HG03066 (cell line): ENCODE measurements at regions not wholly inside any gene's neighbourhood (a gene's known extent, or its start where the extent isn't known, plus 50 kb on each side); places are given as distances from the start of the nearest gene placed in this dataset.

Source experiments
- ATAC-seq: cut with Tn5 transposase; IDR thresholded peaks from one replicate; pipeline ENCODE4 v1.9.1; 2021; ENCODE audit warnings: low read depth; ENCODE audit not compliant: unreplicated experiment

DNA sequence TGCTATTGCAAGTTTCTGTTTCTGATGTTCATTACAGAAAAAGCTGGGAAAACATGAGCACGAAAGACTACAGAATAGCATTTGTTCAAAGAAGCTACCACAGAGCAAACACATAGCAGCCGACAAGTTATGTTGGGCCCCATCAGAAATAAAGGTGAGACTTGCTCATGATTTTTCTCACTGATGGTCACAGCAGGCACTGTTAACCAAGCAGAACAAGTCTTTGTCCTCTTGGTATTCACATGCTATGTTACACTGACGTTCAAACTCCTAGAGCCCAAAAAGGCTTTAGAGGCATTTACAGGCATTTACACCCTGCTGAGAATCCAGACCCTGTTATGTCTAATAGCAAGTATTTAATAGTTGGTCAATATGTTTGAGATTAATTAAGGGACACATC lies 235.0 kb upstream of the HNMT start:
- ATAC-seq: no peak

- no peak for ATAC-seq
Observed at GRCh38 chr2:137737559-137737958, 226.7 kb upstream of the HNMT start.

DNA sequence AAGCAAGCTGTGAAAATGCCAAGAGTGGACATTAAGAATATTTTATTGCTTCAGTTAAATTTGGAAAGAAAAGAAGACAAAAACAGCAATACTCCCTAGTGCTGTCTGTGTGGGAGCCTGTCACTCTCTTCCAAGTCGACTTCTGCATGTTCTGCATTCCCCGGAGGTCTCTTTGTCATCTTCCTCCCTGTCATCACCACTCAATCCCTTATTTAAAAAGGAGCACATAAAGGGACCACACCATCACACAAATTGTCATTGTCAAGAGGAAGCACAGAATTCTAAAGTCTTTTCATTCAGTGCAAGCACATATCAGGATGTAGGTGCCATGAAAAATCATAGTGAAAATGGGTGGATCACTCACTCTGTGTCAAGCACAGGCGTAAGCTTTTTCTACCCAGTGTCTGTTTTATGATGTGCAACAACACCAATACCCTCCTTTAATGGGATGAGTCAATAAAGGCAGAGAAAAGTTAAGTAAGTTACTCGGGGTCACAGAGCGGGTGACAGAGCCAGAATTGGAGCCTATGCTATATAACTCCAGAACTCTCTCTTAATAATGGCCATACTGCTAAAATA lies 222.4 kb upstream of the HNMT start:
- ATAC-seq: no peak

DNA sequence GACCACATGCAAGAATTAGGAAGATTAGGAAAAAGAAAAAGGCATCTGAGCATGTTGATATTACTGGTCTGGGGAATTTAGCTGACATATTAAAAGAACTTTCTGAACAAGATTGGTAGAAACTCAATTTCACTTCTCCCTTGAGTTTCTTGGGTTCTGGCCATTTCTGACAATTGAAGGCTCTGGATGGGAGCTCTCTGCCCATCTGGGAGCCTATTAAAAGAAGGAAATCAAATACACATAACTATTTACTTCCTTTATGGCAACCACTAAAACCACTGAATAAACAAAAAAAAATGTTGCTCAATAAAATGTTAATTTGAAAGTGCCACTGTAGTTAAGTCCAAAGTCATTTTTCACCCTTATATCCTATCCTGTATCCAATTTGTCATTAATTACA lies 216.8 kb upstream of the HNMT start:
- ATAC-seq: no peak

DNA sequence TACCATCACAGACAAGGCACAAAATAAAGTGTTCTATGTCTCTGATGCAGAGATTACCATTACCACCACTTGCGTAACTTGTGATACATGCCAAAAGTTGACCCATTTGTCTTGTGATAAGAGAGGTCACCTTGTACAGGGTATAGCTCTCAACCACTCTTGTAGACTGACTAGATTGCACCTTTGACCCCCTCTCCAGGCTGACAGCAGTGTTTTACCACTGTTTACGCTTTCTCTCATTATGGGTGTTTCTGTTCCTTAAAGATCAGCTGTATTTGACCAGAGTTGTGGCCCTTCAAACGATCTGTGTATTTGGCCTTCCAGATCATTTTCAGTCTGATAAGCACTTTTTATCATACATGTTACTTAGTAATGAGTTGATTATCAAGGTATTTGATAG lies 215.7 kb upstream of the HNMT start:
- ATAC-seq: no peak

GRCh38 chr2:137764646-137765045 lies 199.6 kb upstream of the HNMT start:
- ATAC-seq: no peak

DNA sequence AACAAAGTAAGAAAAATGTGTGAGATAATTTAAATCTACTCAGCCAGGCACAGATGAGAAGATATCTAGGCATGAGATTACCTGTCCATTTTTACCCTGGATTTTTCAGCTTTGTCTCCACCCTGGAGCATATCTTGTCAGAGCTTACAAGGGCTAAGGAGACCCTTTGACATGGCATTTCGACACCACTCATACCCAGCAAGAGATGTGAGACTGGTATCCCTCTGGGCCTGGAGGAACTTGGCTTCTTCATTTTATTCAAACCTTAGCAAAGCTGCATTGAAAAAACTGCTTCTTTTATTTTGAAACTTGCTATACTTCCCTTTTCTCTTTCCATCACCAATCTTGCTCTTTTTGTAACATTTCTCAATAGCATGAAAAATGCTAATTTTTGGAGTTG lies 194.9 kb upstream of the HNMT start:
- ATAC-seq: no peak

DNA sequence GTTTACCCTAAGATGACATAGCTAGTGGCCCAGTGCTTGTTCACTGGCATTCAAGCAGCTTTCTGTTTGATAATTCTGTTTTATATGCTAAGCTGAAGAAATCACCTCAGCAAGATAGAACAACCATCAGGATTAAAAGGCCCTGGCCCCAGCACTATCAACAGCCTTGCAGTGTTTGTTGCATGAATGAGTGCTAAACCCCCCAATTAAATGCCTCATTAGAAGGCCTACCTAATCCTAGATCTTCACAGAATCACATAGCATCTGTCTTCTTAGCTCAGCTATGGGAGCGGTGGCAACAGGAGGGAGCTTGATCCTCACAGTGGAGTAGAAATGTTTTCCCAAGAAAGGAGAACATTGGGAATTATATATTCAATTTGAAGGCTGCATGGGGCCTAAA lies 194.1 kb upstream of the HNMT start:
- ATAC-seq: no peak

DNA sequence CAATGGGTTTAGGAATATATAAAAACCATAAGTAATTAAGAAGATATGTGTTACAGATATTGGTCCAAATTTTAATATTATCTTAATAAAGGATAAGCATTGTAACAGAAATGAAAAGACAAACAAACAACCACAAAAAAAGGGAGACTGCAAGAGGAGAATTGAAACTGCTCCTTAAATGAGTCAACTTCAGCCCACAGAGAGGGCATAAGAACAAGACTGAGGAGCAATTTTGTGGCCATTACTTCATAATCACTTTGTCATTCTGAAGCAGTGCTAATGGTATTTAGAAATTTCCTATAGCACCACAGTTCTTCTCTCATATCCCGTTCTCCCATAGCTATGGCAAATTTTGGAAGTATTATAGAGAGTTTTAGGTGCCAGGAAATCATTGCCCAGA lies 193.2 kb upstream of the HNMT start:
- no peak for ATAC-seq

DNA sequence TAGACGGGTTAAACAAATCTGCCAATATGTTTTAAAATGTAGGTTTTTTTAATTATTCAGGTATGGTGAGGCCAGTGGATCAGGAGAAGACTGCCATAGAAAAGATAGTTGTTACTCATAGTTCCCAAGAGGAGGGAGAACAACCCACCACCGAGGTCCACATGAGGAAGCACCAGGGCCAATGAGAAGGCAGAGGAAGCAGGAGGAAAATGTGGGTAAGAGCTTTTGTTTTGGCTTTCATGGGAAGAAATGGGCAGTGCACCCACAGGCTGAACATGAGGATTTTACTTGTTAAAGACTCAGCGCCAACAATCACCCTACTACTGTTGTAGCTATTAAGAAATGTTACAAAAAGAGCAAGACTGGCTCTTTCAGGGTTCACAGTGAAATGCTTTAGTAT lies 191.8 kb upstream of the HNMT start:
- no peak for ATAC-seq

GRCh38 chr2:137775529-137775928 lies 188.7 kb upstream of the HNMT start:
- no peak for ATAC-seq

GRCh38 chr2:137776697-137777096 lies 187.6 kb upstream of the HNMT start:
- ATAC-seq: no peak

DNA sequence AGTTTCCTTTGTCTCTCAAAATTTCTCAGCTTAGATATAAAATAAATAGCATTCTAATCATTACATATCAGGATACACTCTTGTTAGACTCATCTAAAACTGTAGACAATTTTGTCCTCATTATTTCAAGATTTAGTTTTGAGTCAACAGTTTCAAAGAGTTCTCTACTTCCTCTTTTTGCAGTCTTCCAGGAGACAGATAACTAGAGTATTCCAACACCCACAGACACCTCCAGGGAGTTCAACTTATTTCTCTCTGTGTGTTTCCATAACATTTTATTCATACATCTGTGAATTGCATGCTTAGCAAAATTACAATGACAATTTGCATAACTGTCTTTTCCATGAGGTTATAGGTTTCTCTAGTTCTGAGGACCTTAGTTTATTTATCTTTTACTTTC lies 166.6 kb upstream of the HNMT start:
- ATAC-seq: no peak

DNA sequence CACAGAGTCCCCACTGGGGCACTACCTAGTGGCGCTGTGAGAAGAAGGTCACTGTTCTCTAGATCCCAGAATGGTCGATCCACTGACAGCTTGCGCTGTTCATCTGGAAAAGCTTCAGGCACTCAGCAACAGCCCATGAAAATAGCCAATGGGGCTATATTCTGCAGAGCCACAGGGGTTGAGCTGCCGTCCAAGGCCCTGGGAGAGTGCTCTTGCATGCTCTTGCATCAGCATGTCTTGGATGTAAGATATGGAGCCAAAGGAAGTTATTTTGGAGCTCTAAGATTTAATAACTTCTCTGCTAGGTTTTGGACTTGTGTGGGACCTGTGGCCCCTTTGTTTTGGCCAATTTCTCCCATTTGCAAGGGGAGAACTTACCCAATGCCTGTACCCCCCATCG lies 164.7 kb upstream of the HNMT start:
- ATAC-seq: no peak

DNA sequence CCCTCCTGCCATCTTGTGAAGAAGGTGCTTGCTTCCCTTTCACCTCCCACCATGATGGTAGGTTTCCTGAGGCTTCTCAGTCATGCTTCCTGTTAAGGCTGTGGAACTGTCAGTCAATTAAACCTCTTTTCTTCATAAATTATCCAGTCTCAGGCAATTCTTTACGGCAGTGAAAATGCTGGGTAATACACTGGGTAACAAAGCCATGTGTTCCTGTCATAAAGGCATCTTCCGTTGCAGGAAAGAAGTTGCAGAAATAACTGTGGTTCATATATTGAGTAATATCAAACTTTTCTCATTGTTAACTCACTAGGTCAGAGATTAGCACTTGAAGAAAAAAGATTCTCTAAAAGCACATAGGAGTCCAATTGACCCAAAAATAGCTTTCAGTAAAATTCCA lies 163.9 kb upstream of the HNMT start:
- no peak for ATAC-seq

DNA sequence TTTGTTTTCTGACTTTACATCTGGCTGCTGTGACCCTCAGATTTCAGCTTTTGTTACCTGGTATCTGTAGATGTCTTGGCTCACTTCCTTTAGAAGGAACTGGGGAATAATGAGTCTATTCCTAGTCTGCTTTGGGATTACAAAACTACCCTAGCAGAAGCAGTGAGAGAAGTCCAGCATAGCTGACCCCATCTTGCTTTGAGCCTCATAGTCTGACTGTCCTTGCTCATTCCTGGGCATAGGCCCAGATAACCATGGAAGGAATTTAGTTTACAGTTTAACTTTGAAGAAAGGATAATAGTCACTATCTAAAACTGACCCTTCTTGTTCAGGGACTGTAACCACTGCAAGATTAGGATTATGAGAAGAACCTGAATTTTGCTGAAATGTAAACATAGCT lies 163.0 kb upstream of the HNMT start:
- ATAC-seq: no peak

DNA sequence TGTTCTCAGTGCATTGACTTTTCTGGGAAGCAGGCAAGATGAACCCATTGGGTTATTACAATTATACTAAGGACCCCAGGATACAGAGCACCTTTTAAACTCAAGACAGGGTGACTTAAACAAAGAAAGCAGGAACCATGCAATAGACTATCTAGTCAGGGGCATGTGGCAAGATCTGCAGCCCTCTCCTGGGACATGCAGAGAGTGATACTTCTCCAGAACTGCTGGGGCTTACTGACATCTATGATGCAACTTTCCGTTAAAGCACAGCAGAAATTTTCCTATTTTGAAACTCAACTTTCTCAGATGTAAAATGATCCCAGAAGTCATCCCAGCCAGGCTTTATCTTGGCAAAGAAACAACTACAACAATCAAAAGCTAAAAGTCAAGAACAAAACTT lies 162.2 kb upstream of the HNMT start:
- ATAC-seq: no peak

DNA sequence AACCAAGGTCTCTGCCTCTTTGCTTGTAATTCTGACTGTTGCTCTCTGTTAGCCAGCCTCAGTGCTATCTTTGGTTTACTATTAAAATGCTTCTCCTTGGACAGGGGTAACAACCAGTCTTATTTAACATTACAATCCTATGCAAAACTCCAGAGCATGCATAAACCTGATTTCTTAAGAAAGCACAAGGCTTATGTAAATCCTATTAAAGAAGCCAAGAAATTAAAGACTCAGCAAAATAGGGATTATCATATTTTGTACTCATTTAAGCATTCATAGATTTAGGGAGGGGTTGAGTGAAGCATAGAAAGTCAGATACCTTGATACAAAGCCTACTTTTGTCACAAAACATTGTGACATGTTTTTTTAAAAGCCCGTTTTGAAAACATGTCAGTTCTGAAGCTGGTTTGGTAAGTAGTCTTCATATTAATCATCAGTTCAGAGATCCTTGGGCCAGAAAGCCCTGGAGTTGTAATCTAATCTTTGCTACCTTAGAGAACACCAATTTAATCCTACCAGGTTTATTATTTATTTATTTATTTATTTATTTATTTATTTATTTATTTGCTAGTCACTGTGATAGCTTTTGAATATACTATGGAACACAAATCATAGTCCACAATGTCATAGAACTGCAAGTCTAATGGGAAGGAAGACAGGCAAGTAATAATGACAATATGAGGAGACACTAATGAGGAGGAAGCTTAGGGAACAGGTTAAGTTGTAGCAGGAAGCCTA lies 158.0 kb upstream of the HNMT start:
- ATAC-seq: no peak

GRCh38 chr2:137809252-137809651 lies 155.0 kb upstream of the HNMT start:
- ATAC-seq: no peak

DNA sequence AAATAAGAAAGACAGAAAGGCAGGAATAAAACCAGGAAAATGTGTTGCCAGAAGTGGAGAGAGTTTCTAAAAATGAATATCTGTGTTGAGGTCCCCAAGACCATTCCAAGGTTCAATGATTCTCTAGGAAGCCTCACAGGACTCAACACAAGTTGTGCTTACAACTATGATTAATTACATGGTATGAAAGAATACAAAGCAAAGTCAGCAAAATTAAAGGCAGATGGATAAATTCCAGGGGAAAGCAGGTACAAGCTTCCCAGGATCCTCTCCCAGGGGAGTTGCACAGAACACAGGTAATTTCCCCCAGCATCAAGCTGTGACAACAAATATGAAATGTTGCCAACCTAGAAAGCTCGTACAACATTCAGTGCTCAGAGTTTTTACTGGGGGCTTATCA lies 154.4 kb upstream of the HNMT start:
- ATAC-seq: no peak

GRCh38 chr2:137812517-137812916 lies 151.8 kb upstream of the HNMT start:
- ATAC-seq: no peak

GRCh38 chr2:137813176-137813575 lies 151.1 kb upstream of the HNMT start:
- ATAC-seq: no peak

DNA sequence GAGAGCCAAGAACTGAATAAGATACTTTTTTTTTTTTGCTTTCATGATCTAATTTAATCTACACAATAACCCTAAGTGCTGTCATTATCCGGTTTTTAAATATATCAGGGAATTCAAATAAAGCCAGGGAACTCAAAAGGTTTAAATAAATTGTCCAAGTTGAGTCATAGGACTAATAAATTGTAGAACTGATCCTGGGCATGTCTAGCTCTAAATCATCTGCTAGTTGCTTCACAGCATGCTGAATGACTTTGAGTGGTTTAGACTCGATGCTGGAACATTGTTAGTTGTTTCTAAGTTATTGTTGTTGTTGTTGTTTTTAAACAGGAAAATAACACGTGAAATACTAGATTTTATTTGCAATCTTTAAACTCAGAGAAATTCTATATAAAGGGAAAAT lies 147.2 kb upstream of the HNMT start:
- no peak for ATAC-seq
